Endometrium (tissue), 2 donors: ENCODE measurements at regions not wholly inside any gene's neighbourhood (a gene's known extent, or its start where the extent isn't known, plus 50 kb on each side); places are given as distances from the start of the nearest gene placed in this dataset.
"Not testable (repeated sequence)": the region's sequence is repeated elsewhere in the genome, so short reads cannot be mapped to it uniquely, and the experiment has no call there.

Experiments
- FAIRE-seq: peaks from 2 replicates; lab custom pipeline; 2012; peaks lifted over from hg19 to GRCh38; lab: Jason Lieb, UNC
- donor health status: control.
- donor health status: control.

GRCh38 chr14:76699939-76700590 lies 61.2 kb upstream of the VASH1 start:
- FAIRE-seq: no peak

GRCh38 chr14:76701436-76701835 lies 59.8 kb upstream of the VASH1 start:
- FAIRE-seq: no peak

- no peak for FAIRE-seq
Measured at GRCh38 chr14:76701981-76702380, 59.3 kb upstream of the VASH1 start.

GRCh38 chr14:76705214-76705613 lies 56.1 kb upstream of the VASH1 start:
- no peak for FAIRE-seq

GRCh38 chr14:76706207-76706606 lies 55.1 kb upstream of the VASH1 start:
- not testable (repeated sequence) for FAIRE-seq

- no peak for FAIRE-seq
Measured at GRCh38 chr14:76706811-76707210, 54.5 kb upstream of the VASH1 start.

GRCh38 chr14:76708028-76708427 lies 53.2 kb upstream of the VASH1 start:
- FAIRE-seq: no peak

GRCh38 chr14:76708771-76709170 lies 52.5 kb upstream of the VASH1 start:
- no peak for FAIRE-seq

- FAIRE-seq: peak; percentile 76
Measured at GRCh38 chr14:76710056-76711010, 50.9 kb upstream of the VASH1 start.
